ENCODE measurements at regions not wholly inside any gene's neighbourhood (a gene's known extent, or its start where the extent isn't known, plus 50 kb on each side); places are given as distances from the start of the nearest gene placed in this dataset.

- TF ChIP-seq CTCF (IDR thresholded peaks at IDR 0.05; ENCODE audit: insufficient read depth, low read length, poor library complexity, severe bottlenecking): peak; percentile 58
- DNase-seq (ENCODE audit: low read depth): no peak
- no peak overlapping the region for H3K4me3 ChIP-seq (ENCODE audit: low read depth, low read length)
- H3K36me3 ChIP-seq (ENCODE audit: control insufficient read depth, insufficient read depth, low read length): no peaks in the 10 kb centered on the region
- no peaks in the 10 kb centered on the region for H3K27me3 ChIP-seq (ENCODE audit: control insufficient read depth, insufficient read depth, low read length)
These were observed 57.1 kb downstream of the FAM181B start for GRCh38 chr11:82676483-82677094.

- TF ChIP-seq CTCF (IDR thresholded peaks at IDR 0.05; ENCODE audit: insufficient read depth, low read length, poor library complexity, severe bottlenecking): no peak
- no peak for DNase-seq (ENCODE audit: low read depth)
- no peaks in the 10 kb centered on the region for H3K36me3 ChIP-seq (ENCODE audit: control insufficient read depth, insufficient read depth, low read length)
These were observed 57.8 kb downstream of the FAM181B start for GRCh38 chr11:82675838-82676237.

GRCh38 chr11:82673631-82674030 lies 60.0 kb downstream of the FAM181B start:
- H3K27me3 ChIP-seq (ENCODE audit: control insufficient read depth, insufficient read depth, low read length): no peaks in the 10 kb centered on the region
- no peak for TF ChIP-seq CTCF (IDR thresholded peaks at IDR 0.05; ENCODE audit: insufficient read depth, low read length, poor library complexity, severe bottlenecking)
- DNase-seq (ENCODE audit: low read depth): no peak
- H3K36me3 ChIP-seq (ENCODE audit: control insufficient read depth, insufficient read depth, low read length): no peaks in the 10 kb centered on the region
- H3K4me3 ChIP-seq (ENCODE audit: low read depth, low read length): no peak overlapping the region

More at GRCh38 chr11:82675838-82676237, 57.8 kb downstream of the FAM181B start:
- H3K27me3 ChIP-seq (ENCODE audit: control insufficient read depth, insufficient read depth, low read length): no peaks in the 10 kb centered on the region
- no peak overlapping the region for H3K4me3 ChIP-seq (ENCODE audit: low read depth, low read length)

GRCh38 chr11:82671451-82671850 lies 62.2 kb downstream of the FAM181B start:
- no peak overlapping the region for H3K4me3 ChIP-seq (ENCODE audit: low read depth, low read length)
- DNase-seq (ENCODE audit: low read depth): no peak

GRCh38 chr11:82663535-82663934 lies 70.1 kb downstream of the FAM181B start:
- DNase-seq (ENCODE audit: low read depth): no peak
- Histone ChIP-seq H3K27me3 (ENCODE audit: control insufficient read depth, insufficient read depth, low read length) (no peaks in the 10 kb centered on the region), H3K36me3 (ENCODE audit: control insufficient read depth, insufficient read depth, low read length) (no peaks in the 10 kb centered on the region), H3K4me3 (ENCODE audit: low read depth, low read length) (no peak overlapping the region)
- TF ChIP-seq CTCF (IDR thresholded peaks at IDR 0.05; ENCODE audit: insufficient read depth, low read length, poor library complexity, severe bottlenecking): no peak

More at GRCh38 chr11:82671451-82671850, 62.2 kb downstream of the FAM181B start:
- H3K36me3 ChIP-seq (ENCODE audit: control insufficient read depth, insufficient read depth, low read length): no peaks in the 10 kb centered on the region
- H3K27me3 ChIP-seq (ENCODE audit: control insufficient read depth, insufficient read depth, low read length): no peaks in the 10 kb centered on the region
- no peak for TF ChIP-seq CTCF (IDR thresholded peaks at IDR 0.05; ENCODE audit: insufficient read depth, low read length, poor library complexity, severe bottlenecking)

- TF ChIP-seq CTCF (IDR thresholded peaks at IDR 0.05; ENCODE audit: insufficient read depth, low read length, poor library complexity, severe bottlenecking): no peak
- H3K36me3 ChIP-seq (ENCODE audit: control insufficient read depth, insufficient read depth, low read length): no peaks in the 10 kb centered on the region
- no peaks in the 10 kb centered on the region for H3K27me3 ChIP-seq (ENCODE audit: control insufficient read depth, insufficient read depth, low read length)
- H3K4me3 ChIP-seq (ENCODE audit: low read depth, low read length): no peak overlapping the region
- no peak for DNase-seq (ENCODE audit: low read depth)
These were observed 79.9 kb downstream of the FAM181B start for GRCh38 chr11:82653752-82654151.
